ENCODE measurements at regions not wholly inside any gene's neighbourhood (a gene's known extent, or its start where the extent isn't known, plus 50 kb on each side); places are given as distances from the start of the nearest gene placed in this dataset.

DNA sequence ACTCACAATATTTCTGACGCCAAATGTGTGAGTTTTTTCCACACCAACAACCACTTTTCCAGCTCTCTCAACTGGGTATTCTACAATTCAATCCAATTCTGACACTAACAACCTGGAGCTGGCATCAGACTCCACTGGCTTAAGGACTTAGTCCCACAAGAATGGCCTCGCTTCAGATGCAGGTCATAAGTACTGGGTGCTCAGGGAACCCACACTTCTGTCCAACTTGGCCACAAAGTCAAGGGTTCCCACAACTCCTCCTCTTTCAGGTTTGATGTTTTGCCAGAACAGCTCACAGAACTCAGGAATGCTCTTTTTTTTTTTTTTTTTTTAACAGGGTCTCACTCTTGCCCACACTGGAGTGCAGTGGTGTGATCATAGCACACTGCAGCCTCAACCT is 56.1 kb upstream of the TMC5 start:
- Mint-ChIP-seq H3K27ac (ENCODE audit: unreplicated experiment) (no peak overlapping the region), H3K4me1 (ENCODE audit: low read depth, unreplicated experiment) (no peaks in the 10 kb centered on the region), H3K4me3 (ENCODE audit: unreplicated experiment) (no peak overlapping the region), H3K27me3 (ENCODE audit: insufficient read depth, unreplicated experiment) (no peaks in the 10 kb centered on the region), H3K36me3 (ENCODE audit: insufficient read depth, unreplicated experiment) (no peaks in the 10 kb centered on the region), H3K9me3 (ENCODE audit: unreplicated experiment) (no peaks in the 10 kb centered on the region)
- intact Hi-C loops (cut with micrococcal nuclease; ENCODE audit: unreplicated experiment) = no loop called here
- Histone ChIP-seq H3K36me3 (ENCODE audit: control insufficient read depth, insufficient read depth, low read length) (no peaks in the 10 kb centered on the region), H3K27me3 (replicated peaks; ENCODE audit: control insufficient read depth, insufficient read depth, low read length) (no peaks in the 10 kb centered on the region), H3K4me3 (ENCODE audit: low read depth, low read length) (no peak overlapping the region), H3K9me3 (no peaks in the 10 kb centered on the region), H3K4me1 (peaks cover 8% of the 10 kb centered on the region; the same call in 1 of the 2 replicates)
- DNase-seq = no peak
- TF ChIP-seq, protein P1, sequence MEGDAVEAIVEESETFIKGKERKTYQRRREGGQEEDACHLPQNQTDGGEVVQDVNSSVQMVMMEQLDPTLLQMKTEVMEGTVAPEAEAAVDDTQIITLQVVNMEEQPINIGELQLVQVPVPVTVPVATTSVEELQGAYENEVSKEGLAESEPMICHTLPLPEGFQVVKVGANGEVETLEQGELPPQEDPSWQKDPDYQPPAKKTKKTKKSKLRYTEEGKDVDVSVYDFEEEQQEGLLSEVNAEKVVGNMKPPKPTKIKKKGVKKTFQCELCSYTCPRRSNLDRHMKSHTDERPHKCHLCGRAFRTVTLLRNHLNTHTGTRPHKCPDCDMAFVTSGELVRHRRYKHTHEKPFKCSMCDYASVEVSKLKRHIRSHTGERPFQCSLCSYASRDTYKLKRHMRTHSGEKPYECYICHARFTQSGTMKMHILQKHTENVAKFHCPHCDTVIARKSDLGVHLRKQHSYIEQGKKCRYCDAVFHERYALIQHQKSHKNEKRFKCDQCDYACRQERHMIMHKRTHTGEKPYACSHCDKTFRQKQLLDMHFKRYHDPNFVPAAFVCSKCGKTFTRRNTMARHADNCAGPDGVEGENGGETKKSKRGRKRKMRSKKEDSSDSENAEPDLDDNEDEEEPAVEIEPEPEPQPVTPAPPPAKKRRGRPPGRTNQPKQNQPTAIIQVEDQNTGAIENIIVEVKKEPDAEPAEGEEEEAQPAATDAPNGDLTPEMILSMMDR (IDR thresholded peaks at IDR 0.05; ENCODE audit: insufficient read depth in 1 of 2, low read depth in 1 of 2, low read length in 1 of 2, severe bottlenecking in 1 of 2, unreplicated experiment in 1 of 2) = no peak
- BruUV-seq (replicated peaks) = no TSS peak
- CTCF ChIA-PET = no interaction called here
- POLR2A ChIA-PET = no interaction called here

DNA sequence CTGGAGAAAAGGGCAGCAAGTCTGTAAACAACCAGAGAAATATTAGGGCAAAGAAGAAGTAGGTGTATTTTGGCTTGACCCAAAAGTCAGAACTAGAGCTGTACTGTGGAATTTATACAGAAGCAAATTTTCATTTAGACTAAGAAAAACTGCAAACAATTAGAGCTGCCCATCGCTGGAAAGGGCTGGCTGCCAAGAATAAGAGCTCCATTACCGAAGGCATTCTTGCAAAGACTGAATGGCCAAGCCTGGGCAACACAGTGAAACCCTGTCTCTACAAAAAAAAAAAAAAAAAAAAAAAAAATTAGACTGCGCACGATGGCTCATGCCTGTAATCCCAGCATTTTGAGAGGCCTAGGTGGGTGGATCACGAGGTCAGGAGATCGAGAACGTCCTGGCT is 53.9 kb upstream of the TMC5 start:
- TF ChIP-seq, protein P1 (IDR thresholded peaks at IDR 0.05; ENCODE audit: insufficient read depth in 1 of 2, low read depth in 1 of 2, low read length in 1 of 2, severe bottlenecking in 1 of 2, unreplicated experiment in 1 of 2) = no peak
- no peaks in the 10 kb centered on the region for H3K9me3 Mint-ChIP-seq (ENCODE audit: unreplicated experiment)
- H3K36me3 ChIP-seq (ENCODE audit: control insufficient read depth, insufficient read depth, low read length) = no peaks in the 10 kb centered on the region
- ChIA-PET POLR2A (no interaction called here), CTCF (no interaction called here)
- no peaks in the 10 kb centered on the region for H3K27me3 Mint-ChIP-seq (ENCODE audit: insufficient read depth, unreplicated experiment)
- intact Hi-C loops (cut with micrococcal nuclease; ENCODE audit: unreplicated experiment) = no loop called here
- no TSS peak for BruUV-seq (replicated peaks)
- no peaks in the 10 kb centered on the region for H3K27me3 ChIP-seq (replicated peaks; ENCODE audit: control insufficient read depth, insufficient read depth, low read length)
- no peak overlapping the region for H3K4me3 Mint-ChIP-seq (ENCODE audit: unreplicated experiment)
- H3K27ac Mint-ChIP-seq (ENCODE audit: unreplicated experiment) = no peak overlapping the region
- H3K4me1 Mint-ChIP-seq (ENCODE audit: low read depth, unreplicated experiment) = no peaks in the 10 kb centered on the region
- H3K4me3 ChIP-seq (ENCODE audit: low read depth, low read length) = no peak overlapping the region
- no peak for DNase-seq
- no peaks in the 10 kb centered on the region for H3K36me3 Mint-ChIP-seq (ENCODE audit: insufficient read depth, unreplicated experiment)
- H3K4me1 ChIP-seq = peaks cover 13% of the 10 kb centered on the region; the same call in 1 of the 2 replicates
- H3K9me3 ChIP-seq = no peaks in the 10 kb centered on the region

DNA sequence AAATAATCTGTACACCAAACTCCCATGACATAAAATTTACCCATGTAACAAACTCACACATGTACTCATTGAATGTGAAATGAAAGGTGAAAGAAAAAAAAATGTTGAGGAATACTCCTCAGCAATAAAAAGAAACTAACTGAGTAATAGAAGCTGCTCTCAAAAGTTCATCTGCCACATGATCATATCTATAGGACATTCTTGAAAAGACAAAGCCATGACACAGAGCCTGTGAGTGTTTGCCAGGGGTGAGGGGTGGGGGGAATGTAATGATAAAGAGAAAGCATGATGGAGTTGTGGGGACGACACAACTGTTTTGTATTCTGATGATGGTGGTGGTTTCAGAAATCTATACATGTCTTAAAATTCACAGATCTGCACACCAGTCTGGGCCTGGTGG is 52.2 kb upstream of the TMC5 start:
- H3K27ac Mint-ChIP-seq (ENCODE audit: unreplicated experiment) = no peak overlapping the region
- H3K4me3 Mint-ChIP-seq (ENCODE audit: unreplicated experiment) = no peak overlapping the region
- Histone ChIP-seq H3K36me3 (ENCODE audit: control insufficient read depth, insufficient read depth, low read length) (no peaks in the 10 kb centered on the region), H3K9me3 (no peaks in the 10 kb centered on the region), H3K4me1 (peaks cover 13% of the 10 kb centered on the region; the same call in 1 of the 2 replicates), H3K27me3 (replicated peaks; ENCODE audit: control insufficient read depth, insufficient read depth, low read length) (no peaks in the 10 kb centered on the region), H3K4me3 (ENCODE audit: low read depth, low read length) (no peak overlapping the region)
- ChIA-PET CTCF (interaction anchor here (0.9 kb wide), 1 partner anchor 137 kb away, joined by 3 read pairs; no protein-coding TSS in a partner anchor), POLR2A (no interaction called here)
- intact Hi-C loops (cut with micrococcal nuclease; ENCODE audit: unreplicated experiment) = no loop called here
- no peaks in the 10 kb centered on the region for H3K36me3 Mint-ChIP-seq (ENCODE audit: insufficient read depth, unreplicated experiment)
- H3K9me3 Mint-ChIP-seq (ENCODE audit: unreplicated experiment) = no peaks in the 10 kb centered on the region
- no peaks in the 10 kb centered on the region for H3K4me1 Mint-ChIP-seq (ENCODE audit: low read depth, unreplicated experiment)
- no peaks in the 10 kb centered on the region for H3K27me3 Mint-ChIP-seq (ENCODE audit: insufficient read depth, unreplicated experiment)
- TF ChIP-seq, protein P1 (IDR thresholded peaks at IDR 0.05; ENCODE audit: insufficient read depth in 1 of 2, low read depth in 1 of 2, low read length in 1 of 2, severe bottlenecking in 1 of 2, unreplicated experiment in 1 of 2) = no peak
- no TSS peak for BruUV-seq (replicated peaks)
- no peak for DNase-seq
